K562 (cell line): ENCODE measurements at regions not wholly inside any gene's neighbourhood (a gene's known extent, or its start where the extent isn't known, plus 50 kb on each side); places are given as distances from the start of the nearest gene placed in this dataset.

ENCODE experiments used
- RBM14 ChIP-seq: fragments of 200-400 bp; formaldehyde crosslinking; IDR thresholded peaks from 2 replicates; pipeline ENCODE4 v1.6.1; 2018; ENCODE audit warnings: low read depth, mild to moderate bottlenecking, low read length, moderate library complexity, borderline replicate concordance; ENCODE audit not compliant: insufficient read depth
- SMAD1 ChIP-seq: fragments of 150-350 bp; IDR thresholded peaks from 2 replicates; pipeline ENCODE4 v1.6.1; 2014; ENCODE audit warnings: low read length, low read depth; ENCODE audit not compliant: partially characterized antibody
- ZBTB40 ChIP-seq, 2 experiments: fragments of 450-650 bp in 1 of 2; sonication (generic) in 1 of 2; formaldehyde crosslinking in 1 of 2; IDR thresholded peaks; 2 replicates each; pipeline versions ENCODE4 v1.7.1 to v1.9.0; 2016 to 2022; ENCODE audit warnings: inconsistent platforms in 1 of 2, mild to moderate bottlenecking in 1 of 2, missing genetic modification reagents in 1 of 2
- TF ChIP-seq, protein P1 (sequence below): fragments of 450-650 bp; IDR thresholded peaks from 2 replicates; pipeline ENCODE4 v1.6.1; 2016; ENCODE audit warnings: mild to moderate bottlenecking, moderate library complexity

- TF ChIP-seq, protein P1, sequence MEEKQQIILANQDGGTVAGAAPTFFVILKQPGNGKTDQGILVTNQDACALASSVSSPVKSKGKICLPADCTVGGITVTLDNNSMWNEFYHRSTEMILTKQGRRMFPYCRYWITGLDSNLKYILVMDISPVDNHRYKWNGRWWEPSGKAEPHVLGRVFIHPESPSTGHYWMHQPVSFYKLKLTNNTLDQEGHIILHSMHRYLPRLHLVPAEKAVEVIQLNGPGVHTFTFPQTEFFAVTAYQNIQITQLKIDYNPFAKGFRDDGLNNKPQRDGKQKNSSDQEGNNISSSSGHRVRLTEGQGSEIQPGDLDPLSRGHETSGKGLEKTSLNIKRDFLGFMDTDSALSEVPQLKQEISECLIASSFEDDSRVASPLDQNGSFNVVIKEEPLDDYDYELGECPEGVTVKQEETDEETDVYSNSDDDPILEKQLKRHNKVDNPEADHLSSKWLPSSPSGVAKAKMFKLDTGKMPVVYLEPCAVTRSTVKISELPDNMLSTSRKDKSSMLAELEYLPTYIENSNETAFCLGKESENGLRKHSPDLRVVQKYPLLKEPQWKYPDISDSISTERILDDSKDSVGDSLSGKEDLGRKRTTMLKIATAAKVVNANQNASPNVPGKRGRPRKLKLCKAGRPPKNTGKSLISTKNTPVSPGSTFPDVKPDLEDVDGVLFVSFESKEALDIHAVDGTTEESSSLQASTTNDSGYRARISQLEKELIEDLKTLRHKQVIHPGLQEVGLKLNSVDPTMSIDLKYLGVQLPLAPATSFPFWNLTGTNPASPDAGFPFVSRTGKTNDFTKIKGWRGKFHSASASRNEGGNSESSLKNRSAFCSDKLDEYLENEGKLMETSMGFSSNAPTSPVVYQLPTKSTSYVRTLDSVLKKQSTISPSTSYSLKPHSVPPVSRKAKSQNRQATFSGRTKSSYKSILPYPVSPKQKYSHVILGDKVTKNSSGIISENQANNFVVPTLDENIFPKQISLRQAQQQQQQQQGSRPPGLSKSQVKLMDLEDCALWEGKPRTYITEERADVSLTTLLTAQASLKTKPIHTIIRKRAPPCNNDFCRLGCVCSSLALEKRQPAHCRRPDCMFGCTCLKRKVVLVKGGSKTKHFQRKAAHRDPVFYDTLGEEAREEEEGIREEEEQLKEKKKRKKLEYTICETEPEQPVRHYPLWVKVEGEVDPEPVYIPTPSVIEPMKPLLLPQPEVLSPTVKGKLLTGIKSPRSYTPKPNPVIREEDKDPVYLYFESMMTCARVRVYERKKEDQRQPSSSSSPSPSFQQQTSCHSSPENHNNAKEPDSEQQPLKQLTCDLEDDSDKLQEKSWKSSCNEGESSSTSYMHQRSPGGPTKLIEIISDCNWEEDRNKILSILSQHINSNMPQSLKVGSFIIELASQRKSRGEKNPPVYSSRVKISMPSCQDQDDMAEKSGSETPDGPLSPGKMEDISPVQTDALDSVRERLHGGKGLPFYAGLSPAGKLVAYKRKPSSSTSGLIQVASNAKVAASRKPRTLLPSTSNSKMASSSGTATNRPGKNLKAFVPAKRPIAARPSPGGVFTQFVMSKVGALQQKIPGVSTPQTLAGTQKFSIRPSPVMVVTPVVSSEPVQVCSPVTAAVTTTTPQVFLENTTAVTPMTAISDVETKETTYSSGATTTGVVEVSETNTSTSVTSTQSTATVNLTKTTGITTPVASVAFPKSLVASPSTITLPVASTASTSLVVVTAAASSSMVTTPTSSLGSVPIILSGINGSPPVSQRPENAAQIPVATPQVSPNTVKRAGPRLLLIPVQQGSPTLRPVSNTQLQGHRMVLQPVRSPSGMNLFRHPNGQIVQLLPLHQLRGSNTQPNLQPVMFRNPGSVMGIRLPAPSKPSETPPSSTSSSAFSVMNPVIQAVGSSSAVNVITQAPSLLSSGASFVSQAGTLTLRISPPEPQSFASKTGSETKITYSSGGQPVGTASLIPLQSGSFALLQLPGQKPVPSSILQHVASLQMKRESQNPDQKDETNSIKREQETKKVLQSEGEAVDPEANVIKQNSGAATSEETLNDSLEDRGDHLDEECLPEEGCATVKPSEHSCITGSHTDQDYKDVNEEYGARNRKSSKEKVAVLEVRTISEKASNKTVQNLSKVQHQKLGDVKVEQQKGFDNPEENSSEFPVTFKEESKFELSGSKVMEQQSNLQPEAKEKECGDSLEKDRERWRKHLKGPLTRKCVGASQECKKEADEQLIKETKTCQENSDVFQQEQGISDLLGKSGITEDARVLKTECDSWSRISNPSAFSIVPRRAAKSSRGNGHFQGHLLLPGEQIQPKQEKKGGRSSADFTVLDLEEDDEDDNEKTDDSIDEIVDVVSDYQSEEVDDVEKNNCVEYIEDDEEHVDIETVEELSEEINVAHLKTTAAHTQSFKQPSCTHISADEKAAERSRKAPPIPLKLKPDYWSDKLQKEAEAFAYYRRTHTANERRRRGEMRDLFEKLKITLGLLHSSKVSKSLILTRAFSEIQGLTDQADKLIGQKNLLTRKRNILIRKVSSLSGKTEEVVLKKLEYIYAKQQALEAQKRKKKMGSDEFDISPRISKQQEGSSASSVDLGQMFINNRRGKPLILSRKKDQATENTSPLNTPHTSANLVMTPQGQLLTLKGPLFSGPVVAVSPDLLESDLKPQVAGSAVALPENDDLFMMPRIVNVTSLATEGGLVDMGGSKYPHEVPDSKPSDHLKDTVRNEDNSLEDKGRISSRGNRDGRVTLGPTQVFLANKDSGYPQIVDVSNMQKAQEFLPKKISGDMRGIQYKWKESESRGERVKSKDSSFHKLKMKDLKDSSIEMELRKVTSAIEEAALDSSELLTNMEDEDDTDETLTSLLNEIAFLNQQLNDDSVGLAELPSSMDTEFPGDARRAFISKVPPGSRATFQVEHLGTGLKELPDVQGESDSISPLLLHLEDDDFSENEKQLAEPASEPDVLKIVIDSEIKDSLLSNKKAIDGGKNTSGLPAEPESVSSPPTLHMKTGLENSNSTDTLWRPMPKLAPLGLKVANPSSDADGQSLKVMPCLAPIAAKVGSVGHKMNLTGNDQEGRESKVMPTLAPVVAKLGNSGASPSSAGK = peak; percentile 34; the same call in 1 of the 2 replicates
- TF ChIP-seq SMAD1 (no peak), RBM14 (no peak), ZBTB40 (IDR thresholded peaks at IDR 0.05) (0 out of 2 replicates have a peak, but pooled peaks have one; percentile 39), ZBTB40 (CRISPR knock-in tag; IDR thresholded peaks at IDR 0.05) (no peak)
These were observed 369.7 kb downstream of the RAD51AP2 start (continued) for GRCh38 chr2:17148407-17149145.
